ENCODE measurements at regions not wholly inside any gene's neighbourhood (a gene's known extent, or its start where the extent isn't known, plus 50 kb on each side); places are given as distances from the start of the nearest gene placed in this dataset.
"Not testable (repeated sequence)": the region's sequence is repeated elsewhere in the genome, so short reads cannot be mapped to it uniquely, and the experiment has no call there.

DNA sequence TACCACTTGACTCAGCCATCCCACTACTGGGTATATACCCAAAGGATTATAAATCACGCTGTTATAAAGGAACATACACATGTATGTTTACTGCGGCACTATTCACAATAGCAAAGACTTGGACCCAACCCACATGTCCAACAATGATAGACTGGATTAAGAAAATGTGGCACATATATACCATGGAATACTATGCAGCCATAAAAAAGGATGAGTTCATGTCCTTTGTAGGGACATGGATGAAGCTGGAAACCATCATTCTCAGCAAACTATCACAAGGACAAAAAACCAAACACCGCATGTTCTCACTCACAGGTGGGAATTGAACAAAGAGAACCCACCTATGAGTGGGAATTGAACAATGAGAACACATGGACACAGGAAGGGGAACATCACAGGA, 387.6 kb downstream of the RAD51AP2 start:
- DNase-seq (ENCODE audit: low spot score): not testable (repeated sequence)

DNA sequence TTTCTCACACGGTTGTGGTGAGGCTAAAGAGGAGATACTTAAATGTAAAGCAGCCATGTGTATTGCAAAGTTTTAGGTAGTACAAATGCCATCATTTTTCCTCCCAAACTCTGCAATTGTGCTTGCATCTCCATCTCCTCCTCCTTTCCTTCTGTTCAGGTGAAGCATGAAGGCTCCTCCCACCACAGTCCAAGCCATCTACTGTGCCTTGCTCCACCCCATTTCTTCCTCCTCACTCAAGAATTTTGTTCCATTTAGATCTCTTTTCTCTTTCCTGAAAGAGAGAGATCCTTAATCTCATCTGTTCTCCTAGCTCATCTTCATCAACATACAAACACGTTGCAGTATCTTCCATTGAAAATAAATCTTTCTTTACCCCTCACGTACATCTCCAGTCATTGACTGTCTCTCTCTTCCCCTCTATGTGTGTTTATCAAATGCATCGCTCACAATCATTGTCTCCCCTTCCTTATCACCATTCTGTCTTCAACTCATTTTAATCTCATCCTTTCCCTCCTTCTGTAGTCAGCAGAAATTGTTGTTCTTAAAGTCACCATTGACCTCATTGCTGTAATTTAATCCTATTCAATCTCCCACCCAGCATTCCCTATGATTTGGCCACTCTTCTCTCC, 392.1 kb downstream of the RAD51AP2 start:
- DNase-seq (ENCODE audit: low spot score): no peak

DNA sequence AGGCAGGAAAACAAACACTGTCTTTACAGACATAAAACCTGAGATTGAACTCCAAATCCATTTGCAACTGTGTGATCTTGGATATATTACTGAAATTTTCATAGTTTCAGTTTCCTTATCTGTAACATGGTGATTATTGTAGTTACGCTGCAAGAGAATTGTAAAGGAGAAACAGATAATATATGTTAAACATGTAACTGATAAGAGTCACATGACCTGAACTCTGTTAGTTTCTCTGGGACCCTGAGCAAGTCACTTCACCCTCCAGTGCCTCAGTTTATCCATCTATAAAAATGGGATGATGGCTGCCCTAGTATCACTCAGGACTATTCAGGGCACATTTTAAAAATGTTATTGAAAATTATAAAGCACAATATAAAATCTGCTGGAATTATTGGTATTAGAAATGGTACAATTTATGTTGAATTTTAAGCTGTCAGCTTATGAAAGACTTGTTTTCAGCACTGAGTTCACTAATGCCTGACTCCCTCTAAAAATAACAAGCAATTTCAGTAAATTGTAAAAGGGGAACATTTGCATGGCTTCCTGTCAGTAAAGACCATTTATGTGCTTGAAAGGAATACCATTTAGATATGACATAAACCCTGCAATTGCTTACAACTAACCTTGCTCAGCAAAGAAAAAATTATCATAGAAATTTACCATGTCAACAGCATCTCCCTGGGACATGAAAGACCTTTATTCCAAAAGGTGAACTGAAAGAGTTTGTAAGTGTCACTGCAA, 393.5 kb downstream of the RAD51AP2 start:
- no peak for DNase-seq (ENCODE audit: low spot score)

DNA sequence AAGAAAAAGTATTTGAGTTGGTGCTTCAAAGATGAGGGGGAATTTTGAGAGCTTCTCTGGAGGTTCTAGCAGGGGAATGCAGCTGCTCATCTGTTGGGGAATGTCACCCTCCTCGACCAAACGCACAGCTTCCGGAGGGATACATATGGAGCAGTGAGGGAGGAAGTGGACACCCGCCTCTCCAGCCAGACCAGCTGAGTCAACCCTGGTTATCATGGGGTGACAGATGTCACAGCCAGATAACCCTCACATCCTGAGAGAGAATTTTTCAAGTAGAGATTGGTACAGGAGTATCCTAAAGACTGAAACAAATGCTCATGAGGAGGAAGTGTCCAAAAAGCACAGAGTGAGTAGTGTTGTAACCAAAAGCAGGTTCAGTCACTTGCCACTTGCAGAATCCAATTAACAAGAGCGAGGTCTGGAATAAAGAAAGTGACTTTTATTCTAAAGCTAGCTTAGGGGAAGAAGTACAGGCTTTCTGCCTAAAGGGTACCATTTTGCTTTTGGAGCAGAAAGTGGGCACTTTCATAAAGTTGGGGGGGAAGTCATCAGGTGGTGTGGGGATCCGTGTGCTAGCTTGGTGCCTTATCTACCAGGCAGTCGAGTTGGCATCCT, 395.2 kb downstream of the RAD51AP2 start:
- no peak for DNase-seq (ENCODE audit: low spot score)

DNA sequence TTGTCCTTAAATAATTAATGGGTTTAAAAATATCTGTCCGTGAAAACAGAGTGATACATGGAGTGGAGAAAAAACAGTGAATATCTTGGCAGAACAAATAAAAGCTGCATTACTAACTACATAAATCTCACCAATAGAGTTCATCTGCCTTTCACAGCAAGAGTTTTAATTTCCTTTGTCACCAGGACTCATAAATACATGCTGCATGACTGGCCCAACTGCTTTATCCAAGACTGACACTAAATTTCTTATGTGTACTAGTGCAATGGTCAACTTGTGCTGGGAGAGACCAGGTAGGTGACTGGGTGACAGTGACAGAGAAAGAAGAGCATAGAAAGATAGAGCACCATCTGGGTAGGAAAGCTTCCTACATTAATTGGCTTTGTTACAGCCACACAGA, 402.8 kb downstream of the RAD51AP2 start:
- DNase-seq (ENCODE audit: low spot score): no peak

DNA sequence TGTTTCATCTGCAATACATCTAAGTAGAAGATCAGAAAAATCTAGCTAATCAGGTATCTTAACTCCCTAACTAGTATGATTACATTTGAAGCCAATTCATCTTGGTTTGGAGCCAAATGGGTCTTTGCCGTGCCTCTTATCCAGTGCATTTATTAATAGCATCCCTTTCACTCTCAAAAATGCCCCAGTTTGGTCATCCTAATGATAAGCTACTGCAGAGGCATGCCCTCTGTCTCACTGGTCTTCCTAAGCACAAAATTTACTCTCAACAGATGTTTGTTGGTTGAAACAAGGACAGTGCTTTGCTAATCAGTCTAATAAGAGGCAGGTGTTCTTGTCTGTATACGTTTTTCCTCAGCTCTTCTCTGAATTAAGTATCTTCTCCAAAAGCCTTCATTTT, 403.2 kb downstream of the RAD51AP2 start:
- no peak for DNase-seq (ENCODE audit: low spot score)

DNA sequence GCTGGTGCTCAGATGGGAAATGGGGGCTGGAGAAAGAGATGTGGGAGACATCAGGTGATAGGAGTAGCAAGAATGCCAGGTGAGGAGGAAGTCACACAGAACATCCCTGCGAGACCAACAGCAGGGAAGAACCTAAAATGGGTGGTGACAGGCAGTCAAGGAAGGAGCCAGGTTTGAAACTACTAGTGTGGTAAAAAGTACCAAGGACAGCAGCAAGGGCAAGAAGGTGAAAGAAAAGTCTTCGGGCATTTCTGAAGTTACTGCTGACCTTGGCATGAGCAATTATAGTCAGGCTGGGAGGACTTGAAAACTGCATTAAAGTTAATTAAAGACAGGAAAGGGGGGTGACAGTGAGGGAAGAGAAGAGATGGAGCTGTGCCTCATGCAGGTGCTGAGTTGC, 410.4 kb downstream of the RAD51AP2 start:
- no peak for DNase-seq (ENCODE audit: low spot score)

DNA sequence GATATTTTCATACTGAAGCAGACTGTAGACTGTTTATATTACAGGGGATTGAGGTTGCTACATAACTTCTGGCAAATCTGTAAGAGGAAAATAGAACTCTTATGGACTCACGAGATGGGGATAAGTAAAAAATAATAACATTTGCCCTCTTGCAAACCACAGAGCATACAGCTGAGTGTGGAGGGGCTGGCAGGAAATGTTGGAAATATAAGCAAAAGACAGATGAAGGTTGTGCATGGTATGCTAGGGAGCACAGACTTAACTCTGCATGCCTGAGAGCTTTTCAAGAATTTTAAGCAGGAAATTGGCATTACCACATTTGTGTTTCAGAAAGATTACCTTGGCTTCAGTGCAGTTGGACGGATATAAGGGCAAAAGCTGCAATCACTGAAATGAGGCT, 411.1 kb downstream of the RAD51AP2 start:
- DNase-seq (ENCODE audit: low spot score): no peak

DNA sequence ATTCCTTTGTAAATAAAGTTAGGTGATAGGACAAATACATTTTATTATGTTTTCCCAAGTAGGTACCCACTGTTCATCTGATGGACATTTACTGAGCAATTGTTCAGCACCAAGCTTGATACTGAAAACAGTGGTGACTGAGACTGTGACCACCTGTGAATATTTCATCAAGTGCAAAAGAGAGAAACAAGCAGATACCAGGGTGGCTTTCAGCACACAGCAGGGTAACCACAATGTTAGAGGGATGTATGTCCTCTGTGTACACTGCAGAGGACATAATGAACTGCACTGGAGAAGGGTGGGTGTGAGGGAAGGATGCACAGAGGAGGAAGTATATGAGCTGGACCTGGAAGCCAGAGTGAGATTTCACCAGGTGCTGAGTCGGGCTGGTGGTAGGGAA, 411.8 kb downstream of the RAD51AP2 start:
- no peak for DNase-seq (ENCODE audit: low spot score)

DNA sequence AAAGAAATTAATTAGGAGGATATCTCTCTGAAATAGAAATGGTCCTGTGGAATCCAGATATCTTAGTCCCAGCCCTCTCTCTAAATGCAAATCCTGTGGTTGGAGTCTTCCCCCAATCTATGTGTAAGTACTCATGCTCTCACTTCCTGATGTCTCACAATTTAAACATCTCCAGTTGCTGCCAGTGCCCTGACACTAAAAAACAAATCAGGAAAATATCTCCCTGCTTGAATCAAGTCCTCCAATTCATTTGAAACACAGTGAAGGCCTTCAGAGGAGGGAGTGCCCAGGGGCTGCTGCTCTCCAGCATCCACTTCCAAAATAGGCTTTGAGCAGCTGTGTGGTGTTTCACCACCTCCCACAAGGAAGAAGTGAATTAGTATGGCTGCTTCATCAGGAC, 413.8 kb downstream of the RAD51AP2 start:
- no peak for DNase-seq (ENCODE audit: low spot score)

DNA sequence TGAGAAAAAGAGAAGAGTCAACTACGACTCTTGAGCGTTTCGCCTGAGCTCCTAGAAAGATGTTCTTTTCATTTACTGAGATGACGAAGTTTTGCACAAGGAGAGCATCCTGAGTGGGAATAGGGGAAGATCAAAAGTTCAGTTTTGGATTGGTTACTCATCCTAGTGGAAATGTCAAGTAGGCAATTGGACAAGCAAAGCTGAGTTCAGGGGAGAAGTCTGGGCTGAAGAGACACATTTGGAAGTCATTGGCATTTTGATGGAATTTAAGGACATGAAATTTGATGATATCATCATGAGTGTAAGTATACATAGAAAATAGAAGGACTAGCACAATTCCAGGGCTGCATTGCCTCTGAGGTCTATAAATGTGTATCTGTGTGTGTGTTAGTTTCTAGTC, 416.6 kb downstream of the RAD51AP2 start:
- DNase-seq (ENCODE audit: low spot score): no peak

DNA sequence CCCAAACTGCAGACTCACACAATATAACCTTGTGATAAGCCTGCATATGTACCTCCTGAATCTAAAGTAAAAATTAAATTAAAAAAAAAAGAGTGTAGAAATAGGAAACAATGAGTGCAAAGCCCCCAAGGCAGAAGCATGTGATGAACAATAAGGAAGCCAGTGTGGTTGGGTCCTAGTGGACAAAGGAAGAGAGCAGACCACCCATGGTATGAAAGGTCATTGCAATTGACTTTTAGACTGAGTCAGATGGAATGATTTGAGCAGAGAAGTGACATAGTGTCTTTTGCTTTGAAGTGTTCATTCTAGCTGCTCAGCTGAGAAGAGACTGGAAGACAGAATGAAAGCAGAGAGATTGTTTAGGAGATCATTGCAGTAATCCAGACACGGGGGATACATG, 417.1 kb downstream of the RAD51AP2 start:
- DNase-seq (ENCODE audit: low spot score): no peak

DNA sequence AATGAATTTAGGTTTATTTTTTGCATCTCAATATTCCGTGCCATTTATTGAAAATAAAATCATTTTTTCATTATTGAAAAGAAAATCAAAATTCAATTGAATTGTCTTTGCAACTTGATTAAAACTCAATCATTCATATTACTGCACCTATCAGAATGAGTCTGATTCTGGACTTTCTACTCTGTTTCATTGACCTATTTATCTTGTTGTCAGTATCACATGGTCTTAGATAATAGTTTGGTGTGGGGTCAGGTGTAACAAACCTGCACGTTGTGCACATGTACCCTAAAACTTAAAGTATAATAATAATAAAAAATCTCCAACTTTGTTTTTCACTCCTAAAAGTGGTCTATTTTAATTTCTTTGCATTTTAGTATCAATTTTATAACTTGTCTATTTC, 422.9 kb downstream of the RAD51AP2 start:
- no peak for DNase-seq (ENCODE audit: low spot score)

DNA sequence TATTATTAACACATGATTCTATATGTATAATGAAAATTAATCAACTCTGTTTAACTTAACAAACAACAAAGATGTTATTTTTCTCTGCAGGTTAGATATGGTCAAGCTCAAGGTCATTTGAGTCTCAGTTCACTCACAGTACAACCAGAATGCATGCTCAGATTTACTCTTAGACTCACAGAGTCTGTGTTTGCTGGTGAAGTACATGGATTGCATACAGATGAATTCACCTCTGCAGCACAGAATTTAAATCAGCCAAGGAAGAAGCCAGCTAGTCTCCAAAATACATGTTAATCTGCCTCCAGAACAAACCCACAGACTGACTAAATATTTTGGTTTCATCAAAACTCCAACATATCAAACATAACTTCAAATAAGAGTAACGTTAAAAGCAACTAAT, 424.5 kb downstream of the RAD51AP2 start:
- no peak for DNase-seq (ENCODE audit: low spot score)

DNA sequence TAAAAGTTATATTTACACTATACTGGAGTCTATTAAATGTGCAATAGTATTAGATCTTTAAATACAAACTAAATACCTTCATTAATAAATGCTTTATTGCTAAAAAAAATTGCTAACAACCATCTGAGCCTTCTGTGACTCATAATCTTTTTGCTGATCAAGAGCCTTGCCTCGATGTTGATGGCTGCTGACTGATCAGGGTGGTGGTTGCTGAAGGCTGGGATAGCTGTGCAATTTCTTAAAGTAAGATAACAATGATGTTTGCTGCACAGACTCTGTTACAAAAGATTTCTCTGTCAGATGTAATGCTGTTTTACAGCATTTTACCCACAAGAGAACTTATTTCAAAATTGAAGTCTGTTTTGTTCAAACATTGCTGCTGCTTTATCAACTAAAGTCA, 421.4 kb upstream of the CYRIA start:
- no peak for DNase-seq (ENCODE audit: low spot score)

DNA sequence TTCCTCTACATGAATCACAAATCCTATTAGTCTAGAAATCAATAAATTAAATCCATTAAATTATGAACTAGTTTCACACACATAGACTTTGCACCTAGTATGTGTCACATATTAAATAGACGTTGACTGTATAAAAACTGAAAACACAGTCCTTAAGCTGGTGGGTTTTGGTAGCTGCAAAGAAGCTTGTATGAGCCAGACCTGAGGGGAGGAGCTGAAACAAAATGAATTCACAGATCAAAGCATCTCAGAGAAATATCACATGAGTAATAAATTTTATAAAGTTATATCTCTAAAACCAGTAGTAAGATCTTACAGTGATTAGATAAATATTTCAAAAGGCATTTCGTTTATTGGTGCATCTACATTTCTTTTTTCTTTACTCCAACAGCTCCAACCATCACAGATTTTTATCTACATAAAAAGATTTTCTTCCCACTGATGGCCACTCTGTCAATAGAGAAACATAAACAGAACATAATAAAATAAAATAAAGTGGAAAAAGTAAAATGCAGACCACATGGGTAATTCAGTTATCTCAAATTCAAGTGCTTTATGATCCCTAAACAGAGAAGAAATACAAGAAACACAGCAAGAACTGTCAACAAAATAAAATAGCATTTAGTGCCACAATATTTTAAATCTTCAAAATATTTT, 420.0 kb upstream of the CYRIA start:
- no peak for DNase-seq (ENCODE audit: low spot score)

DNA sequence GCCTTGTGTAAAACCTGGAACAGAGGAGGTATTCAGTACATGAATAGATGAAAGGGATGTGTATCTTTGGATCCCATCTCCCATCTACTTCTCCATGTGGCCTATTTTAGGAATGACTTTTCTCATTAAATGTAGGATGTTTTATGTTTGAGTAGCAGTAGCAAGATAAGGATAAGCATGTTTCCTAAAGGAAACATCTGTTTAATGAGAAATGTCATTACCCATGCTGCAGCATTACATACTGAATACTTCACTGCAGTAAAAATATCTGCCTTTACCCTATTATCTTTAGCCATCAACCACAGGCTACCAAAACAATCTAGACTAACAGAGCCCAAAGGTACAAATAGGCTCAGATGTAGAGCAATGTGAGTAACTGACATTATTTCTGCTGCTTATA, 419.2 kb upstream of the CYRIA start:
- DNase-seq (ENCODE audit: low spot score): no peak

DNA sequence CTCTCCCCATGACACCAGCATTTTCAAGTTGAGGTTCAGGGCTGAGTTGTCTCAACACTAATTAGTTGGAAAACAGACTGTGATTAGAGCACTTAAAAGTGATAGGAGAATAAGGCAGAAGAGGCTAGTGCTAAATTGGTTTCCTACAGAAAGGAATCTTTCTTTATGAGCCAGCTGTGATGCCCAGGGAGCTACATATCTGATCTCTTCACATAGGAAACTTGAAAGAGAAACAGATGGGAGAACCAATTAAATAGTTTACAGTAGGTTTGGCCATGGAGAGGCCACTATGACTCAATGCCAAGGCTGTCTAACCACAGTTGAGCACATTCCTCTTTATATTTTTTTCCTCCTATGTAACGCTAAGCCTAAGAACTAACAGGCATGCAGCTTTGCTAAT, 418.3 kb upstream of the CYRIA start:
- DNase-seq (ENCODE audit: low spot score): no peak

DNA sequence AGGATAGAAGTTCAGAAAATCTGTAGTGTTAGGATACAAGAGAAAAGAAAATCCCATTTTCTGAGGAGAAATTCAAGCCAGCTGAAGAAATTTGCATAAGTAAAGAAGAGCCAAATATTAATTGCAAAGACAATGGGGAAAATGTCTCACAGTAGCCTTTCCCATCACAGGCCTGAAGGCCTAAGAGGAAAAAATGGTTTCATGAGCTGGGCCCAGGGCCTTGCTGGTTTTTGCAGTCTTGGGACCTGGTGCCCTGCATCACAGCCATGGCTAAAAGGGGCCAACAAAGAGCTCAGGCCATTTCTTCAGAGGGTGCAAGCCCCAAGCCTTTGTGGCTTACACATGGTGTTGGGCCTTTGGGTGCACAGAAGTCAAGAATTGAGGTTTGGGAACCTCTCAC, 413.6 kb upstream of the CYRIA start:
- DNase-seq (ENCODE audit: low spot score): no peak

DNA sequence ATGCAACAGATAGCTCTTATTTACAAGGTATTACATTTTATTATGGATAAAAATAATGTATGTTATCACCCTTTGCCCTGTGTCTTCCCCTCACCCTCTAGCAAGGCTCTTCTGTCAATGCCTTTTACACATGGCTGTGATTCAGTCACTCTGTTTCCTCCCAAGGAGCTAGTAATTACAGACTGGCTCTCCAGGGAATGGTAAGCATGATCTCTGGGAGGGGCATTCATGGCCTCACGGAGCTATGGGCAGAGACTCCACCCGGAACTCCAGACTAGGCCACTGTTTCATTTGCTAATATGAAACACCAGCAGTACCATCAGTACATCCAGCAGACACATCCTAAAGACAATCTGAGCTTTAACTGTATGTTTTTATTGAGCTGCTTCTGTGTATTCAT, 410.9 kb upstream of the CYRIA start:
- no peak for DNase-seq (ENCODE audit: low spot score)

DNA sequence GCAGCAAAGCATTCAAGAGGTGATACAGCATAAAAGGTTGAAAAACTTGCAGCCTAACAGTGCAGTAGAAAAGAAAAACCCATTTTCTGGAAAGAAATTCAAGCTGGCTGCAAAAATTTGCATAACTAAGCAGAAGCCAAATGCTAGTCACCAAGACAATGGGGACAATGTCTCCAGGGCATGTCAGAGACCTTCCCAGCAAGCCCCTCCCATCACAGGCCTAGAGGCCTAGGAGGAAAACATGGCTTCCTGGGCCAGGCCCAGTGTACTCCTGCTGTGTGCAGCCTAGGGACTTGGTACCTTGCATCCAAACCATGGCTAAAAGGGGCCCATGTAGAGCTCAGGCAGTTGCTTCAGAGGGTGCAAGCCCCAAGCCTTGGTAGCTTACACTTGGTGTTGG, 405.1 kb upstream of the CYRIA start:
- no peak for DNase-seq (ENCODE audit: low spot score)

DNA sequence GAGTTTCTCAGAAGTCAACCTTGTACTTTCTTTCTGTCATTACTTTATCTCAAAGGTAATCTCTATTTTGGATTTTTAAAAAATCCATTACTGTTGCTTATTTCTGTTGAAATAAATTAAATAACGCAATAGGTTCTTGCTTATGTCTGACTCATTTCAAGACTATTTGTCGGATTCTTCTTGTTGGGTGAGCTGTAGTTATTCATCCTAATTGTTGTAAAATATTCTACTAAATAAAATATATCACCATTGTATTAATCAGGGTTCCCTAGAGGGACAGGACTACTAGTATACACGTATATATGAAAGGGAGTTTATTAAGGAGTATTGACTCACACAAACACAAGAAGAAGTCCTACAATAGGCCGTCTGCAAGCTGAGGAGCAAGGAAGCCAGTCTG, 403.9 kb upstream of the CYRIA start:
- DNase-seq (ENCODE audit: low spot score): no peak

DNA sequence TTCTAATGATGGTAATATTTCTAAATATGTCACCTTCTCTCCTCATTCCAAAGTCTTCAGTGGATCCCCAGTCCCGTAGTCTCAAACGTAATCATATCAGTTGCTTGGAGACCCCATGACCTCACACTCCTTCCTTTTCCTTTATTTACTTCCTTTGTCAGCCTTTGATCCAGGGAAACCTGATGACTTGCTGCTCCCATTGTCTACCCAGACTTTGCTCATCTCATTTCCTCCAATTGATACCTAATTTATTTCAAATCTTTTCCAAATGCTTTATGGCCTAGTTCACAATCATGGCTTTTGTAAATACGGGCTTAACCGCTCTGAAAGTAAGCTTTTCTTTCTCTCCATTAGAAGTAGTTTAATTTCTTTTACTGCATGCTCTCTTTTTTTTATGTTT, 402.4 kb upstream of the CYRIA start:
- no peak for DNase-seq (ENCODE audit: low spot score)
